ENCODE measurements at regions not wholly inside any gene's neighbourhood (a gene's known extent, or its start where the extent isn't known, plus 50 kb on each side); places are given as distances from the start of the nearest gene placed in this dataset.

DNA sequence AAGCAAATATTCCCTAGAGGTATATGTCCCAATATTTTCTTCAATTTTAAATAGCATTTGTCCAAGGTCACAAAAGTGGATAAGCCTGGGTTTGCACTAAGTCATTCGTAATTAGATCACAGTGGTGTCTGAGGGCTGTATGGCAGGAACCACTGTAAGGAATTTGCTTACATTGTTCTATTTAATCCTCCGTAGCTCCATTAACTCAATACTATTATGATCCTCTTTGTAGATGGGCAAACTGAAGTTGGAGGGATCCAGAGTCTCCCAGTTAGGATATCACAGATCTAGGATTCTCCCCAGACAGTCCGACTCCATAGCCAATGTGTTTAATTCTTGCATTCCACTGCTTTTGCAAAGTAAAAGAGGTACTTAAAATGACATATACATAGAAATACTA, 242.7 kb upstream of the DCAF8L1 start:
- no peak for DNase-seq (ENCODE audit: low spot score, unreplicated experiment)
- H3K9me3 Mint-ChIP-seq (ENCODE audit: low read depth) = peaks cover 11% of the 10 kb centered on the region
- H3K4me1 Mint-ChIP-seq (ENCODE audit: low read depth) = peaks cover 2% of the 10 kb centered on the region
- H3K27me3 Mint-ChIP-seq = no peaks in the 10 kb centered on the region
- no peak overlapping the region for H3K4me3 Mint-ChIP-seq (ENCODE audit: low read depth)
- H3K36me3 Mint-ChIP-seq (ENCODE audit: insufficient read depth) = no peaks in the 10 kb centered on the region
- no peak overlapping the region for H3K27ac Mint-ChIP-seq
- TF ChIP-seq, protein P1, sequence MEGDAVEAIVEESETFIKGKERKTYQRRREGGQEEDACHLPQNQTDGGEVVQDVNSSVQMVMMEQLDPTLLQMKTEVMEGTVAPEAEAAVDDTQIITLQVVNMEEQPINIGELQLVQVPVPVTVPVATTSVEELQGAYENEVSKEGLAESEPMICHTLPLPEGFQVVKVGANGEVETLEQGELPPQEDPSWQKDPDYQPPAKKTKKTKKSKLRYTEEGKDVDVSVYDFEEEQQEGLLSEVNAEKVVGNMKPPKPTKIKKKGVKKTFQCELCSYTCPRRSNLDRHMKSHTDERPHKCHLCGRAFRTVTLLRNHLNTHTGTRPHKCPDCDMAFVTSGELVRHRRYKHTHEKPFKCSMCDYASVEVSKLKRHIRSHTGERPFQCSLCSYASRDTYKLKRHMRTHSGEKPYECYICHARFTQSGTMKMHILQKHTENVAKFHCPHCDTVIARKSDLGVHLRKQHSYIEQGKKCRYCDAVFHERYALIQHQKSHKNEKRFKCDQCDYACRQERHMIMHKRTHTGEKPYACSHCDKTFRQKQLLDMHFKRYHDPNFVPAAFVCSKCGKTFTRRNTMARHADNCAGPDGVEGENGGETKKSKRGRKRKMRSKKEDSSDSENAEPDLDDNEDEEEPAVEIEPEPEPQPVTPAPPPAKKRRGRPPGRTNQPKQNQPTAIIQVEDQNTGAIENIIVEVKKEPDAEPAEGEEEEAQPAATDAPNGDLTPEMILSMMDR (IDR thresholded peaks at IDR 0.05; ENCODE audit: unreplicated experiment) = no peak

DNA sequence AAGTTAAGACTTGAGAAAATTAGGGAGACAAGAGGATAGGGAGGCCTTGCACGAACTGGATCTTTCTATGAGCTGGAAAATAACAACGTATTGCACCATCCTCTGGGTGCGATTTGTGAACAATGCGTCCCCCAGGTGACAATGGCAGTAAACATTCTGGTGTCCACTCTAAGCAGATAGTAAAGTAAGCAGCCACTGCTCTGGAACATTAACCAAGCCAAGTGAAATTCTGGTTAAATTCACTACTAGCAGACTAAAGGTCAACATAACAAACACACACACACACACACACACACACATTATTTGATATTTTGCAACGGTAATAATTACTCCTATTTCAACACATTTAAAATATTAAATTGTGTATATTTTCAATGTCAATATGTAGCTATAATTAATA, 242.2 kb upstream of the DCAF8L1 start:
- Mint-ChIP-seq H3K9me3 (ENCODE audit: low read depth) (peaks cover 11% of the 10 kb centered on the region), H3K4me1 (ENCODE audit: low read depth) (peaks cover 2% of the 10 kb centered on the region), H3K27me3 (no peaks in the 10 kb centered on the region), H3K36me3 (ENCODE audit: insufficient read depth) (no peaks in the 10 kb centered on the region), H3K4me3 (ENCODE audit: low read depth) (no peak overlapping the region), H3K27ac (no peak overlapping the region)
- DNase-seq (ENCODE audit: low spot score, unreplicated experiment) = no peak
- TF ChIP-seq, protein P1 (IDR thresholded peaks at IDR 0.05; ENCODE audit: unreplicated experiment) = no peak

DNA sequence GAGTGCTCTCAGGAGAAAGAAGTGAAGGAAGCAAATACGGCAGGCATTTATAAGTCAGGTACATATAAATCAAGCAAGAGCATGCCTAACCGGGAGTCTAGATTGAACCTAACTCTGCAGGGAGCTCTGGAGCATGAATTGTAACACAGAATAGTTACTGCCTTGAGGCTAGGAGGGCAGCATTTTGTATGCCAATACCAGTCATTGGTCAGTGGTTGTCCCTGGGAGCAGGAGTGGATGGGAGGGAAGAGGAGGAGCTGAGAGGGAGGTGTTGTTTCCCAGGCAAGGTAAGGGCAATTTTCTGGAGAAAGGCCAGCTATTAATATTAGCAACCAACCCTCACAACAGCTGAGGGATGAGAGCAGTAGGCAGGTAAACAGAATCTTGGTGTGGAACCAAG, 224.7 kb upstream of the DCAF8L1 start:
- peaks cover 4% of the 10 kb centered on the region for H3K4me1 Mint-ChIP-seq (ENCODE audit: low read depth)
- no peak for DNase-seq (ENCODE audit: low spot score, unreplicated experiment)
- no peaks in the 10 kb centered on the region for H3K36me3 Mint-ChIP-seq (ENCODE audit: insufficient read depth)
- H3K27me3 Mint-ChIP-seq = no peaks in the 10 kb centered on the region
- TF ChIP-seq, protein P1 (IDR thresholded peaks at IDR 0.05; ENCODE audit: unreplicated experiment) = no peak
- peak overlapping the region; percentile 73 for H3K4me3 Mint-ChIP-seq (ENCODE audit: low read depth)
- no peak overlapping the region for H3K27ac Mint-ChIP-seq
- H3K9me3 Mint-ChIP-seq (ENCODE audit: low read depth) = peaks cover 8% of the 10 kb centered on the region

DNA sequence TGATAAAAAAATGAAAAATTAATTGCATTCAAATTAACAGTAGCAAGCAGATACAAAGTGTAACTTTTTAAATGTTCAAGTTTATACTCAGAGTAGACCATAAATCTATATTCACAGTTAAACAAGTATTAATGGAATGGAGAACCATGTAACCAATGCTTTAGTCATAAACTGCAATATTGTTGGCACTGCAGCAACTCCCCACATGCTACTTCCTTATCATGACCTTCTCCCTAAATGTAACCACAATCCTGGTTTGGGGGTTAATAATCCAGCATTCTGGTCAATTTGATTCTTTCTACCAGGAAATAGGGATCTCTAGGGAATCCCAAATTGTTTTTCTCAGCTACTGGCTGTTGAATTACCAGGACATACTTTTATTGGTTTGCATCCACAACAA, 223.9 kb upstream of the DCAF8L1 start:
- DNase-seq (ENCODE audit: low spot score, unreplicated experiment) = no peak
- Mint-ChIP-seq H3K27ac (no peak overlapping the region), H3K36me3 (ENCODE audit: insufficient read depth) (no peaks in the 10 kb centered on the region), H3K9me3 (ENCODE audit: low read depth) (peaks cover 8% of the 10 kb centered on the region), H3K4me3 (ENCODE audit: low read depth) (no peak overlapping the region), H3K27me3 (no peaks in the 10 kb centered on the region), H3K4me1 (ENCODE audit: low read depth) (peaks cover 4% of the 10 kb centered on the region)
- TF ChIP-seq, protein P1 (IDR thresholded peaks at IDR 0.05; ENCODE audit: unreplicated experiment) = no peak

DNA sequence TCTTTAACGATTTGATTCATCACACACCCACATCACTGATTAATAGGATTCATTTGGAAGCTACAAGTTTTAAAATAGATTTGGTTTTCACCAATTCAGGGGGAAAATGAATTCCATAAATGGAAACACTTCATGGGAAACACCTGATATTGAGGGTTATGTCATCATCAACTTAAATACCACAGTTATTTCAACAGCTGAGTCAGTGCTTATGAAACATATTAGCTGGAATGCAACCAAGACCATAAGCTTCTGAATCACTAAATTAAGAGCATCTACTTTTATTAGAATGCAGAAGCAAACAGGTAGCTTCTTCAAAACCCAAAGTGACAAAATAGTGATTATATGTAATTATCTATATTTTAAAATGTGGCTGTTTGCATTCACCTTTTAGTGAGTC, 207.8 kb upstream of the DCAF8L1 start:
- Mint-ChIP-seq H3K4me1 (ENCODE audit: low read depth) (no peaks in the 10 kb centered on the region), H3K27me3 (no peaks in the 10 kb centered on the region), H3K9me3 (ENCODE audit: low read depth) (peaks cover 16% of the 10 kb centered on the region), H3K27ac (no peak overlapping the region), H3K36me3 (ENCODE audit: insufficient read depth) (no peaks in the 10 kb centered on the region), H3K4me3 (ENCODE audit: low read depth) (no peak overlapping the region)
- TF ChIP-seq, protein P1 (IDR thresholded peaks at IDR 0.05; ENCODE audit: unreplicated experiment) = no peak
- DNase-seq (ENCODE audit: low spot score, unreplicated experiment) = no peak

Measured in progenitor cell of endocrine pancreas (in vitro differentiated cells).